ENCODE measurements at regions not wholly inside any gene's neighbourhood (a gene's known extent, or its start where the extent isn't known, plus 50 kb on each side); places are given as distances from the start of the nearest gene placed in this dataset.

GRCh38 chr14:100402631-100403030, 79.5 kb downstream of the SLC25A47 start:
- TF ChIP-seq CTCF (IDR thresholded peaks at IDR 0.05) (no peak), POLR2A (IDR thresholded peaks at IDR 0.05) (no peak), POLR2AphosphoS5 (IDR thresholded peaks at IDR 0.05; ENCODE audit: insufficient read depth in 1 of 2, low read depth in 1 of 2) (no peak)
